ENCODE measurements at regions not wholly inside any gene's neighbourhood (a gene's known extent, or its start where the extent isn't known, plus 50 kb on each side); places are given as distances from the start of the nearest gene placed in this dataset.

DNA sequence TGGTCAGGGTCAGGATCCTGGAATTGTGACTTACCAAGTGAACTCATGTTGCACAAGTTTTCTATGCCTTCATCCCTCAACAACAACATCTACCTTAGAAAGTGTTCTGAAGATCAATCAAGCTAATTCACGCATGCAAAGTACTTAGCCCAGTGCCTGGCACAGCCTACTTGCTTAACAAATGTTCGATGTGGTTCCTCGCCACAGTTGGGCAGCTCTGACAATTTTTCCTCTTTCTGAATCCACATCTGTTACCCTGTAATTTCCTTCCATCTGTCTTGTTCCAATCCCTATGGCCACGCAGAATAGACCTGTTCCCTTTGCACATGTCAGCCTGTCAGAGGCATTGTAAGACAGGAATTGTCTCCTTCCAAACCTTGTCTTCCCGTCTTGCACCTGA, 1415.2 kb downstream of the TBC1D22A start:
- Histone ChIP-seq H3K27me3 (replicated peaks; ENCODE audit: insufficient read depth, low read length) (no peaks in the 10 kb centered on the region), H4K20me1 (ENCODE audit: insufficient read depth, low read length) (no peaks in the 10 kb centered on the region), H3F3A (ENCODE audit: insufficient read depth, low read length) (no peaks in the 10 kb centered on the region), H3K9ac (ENCODE audit: low read length) (no peak overlapping the region), H3K27ac (ENCODE audit: low read length) (no peak overlapping the region), H3K4me3 (ENCODE audit: low read length) (no peak overlapping the region), H3K36me3 (replicated peaks; ENCODE audit: insufficient read depth, low read length) (no peaks in the 10 kb centered on the region), H3K4me1 (ENCODE audit: low read length) (no peaks in the 10 kb centered on the region), H3K9me2 (replicated peaks; ENCODE audit: insufficient read depth, low read length) (no peaks in the 10 kb centered on the region), H3K79me2 (ENCODE audit: low read length) (no peaks in the 10 kb centered on the region), H3K9me3 (replicated peaks; ENCODE audit: insufficient read depth, low read length) (no peaks in the 10 kb centered on the region), H2AFZ (ENCODE audit: low read length) (no peak overlapping the region), H3K4me2 (ENCODE audit: low read depth, low read length) (no peak overlapping the region)
- TF ChIP-seq EZH2phosphoT487 (IDR thresholded peaks at IDR 0.05; ENCODE audit: low read length) (no peak), CTCF (IDR thresholded peaks at IDR 0.05; ENCODE audit: low read length) (no peak), EZH2 (optimal IDR thresholded peaks at IDR 0.05; ENCODE audit: low read depth, low read length) (no peak)
- no peak for DNase-seq

DNA sequence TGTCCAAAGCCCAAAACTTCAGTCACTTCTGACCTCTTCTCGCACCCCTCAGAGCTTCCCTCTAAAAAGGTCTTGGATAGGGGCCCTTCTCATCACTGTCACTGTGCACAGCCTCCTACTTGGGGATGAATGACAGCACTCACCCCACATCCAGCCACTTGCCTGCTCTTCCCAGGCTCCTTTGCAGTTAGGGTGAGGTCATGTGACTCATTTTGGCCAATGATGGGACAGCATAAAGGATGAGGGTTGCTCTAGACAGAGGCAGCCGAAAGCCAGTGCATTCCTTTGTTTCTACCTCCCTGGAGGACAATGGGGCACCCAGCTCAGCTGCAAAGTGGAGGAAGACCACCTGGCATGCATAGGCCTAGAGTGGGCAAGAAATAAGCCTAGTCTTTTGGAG, 1413.3 kb downstream of the TBC1D22A start:
- no peak overlapping the region for H2AFZ ChIP-seq (ENCODE audit: low read length)
- no peaks in the 10 kb centered on the region for H3K27me3 ChIP-seq (replicated peaks; ENCODE audit: insufficient read depth, low read length)
- H3K9me2 ChIP-seq (replicated peaks; ENCODE audit: insufficient read depth, low read length), result no peaks in the 10 kb centered on the region
- no peaks in the 10 kb centered on the region for H4K20me1 ChIP-seq (ENCODE audit: insufficient read depth, low read length)
- H3K9me3 ChIP-seq (replicated peaks; ENCODE audit: insufficient read depth, low read length), result no peaks in the 10 kb centered on the region
- H3K79me2 ChIP-seq (ENCODE audit: low read length), result no peaks in the 10 kb centered on the region
- no peak overlapping the region for H3K9ac ChIP-seq (ENCODE audit: low read length)
- DNase-seq, result no peak
- no peaks in the 10 kb centered on the region for H3K36me3 ChIP-seq (replicated peaks; ENCODE audit: insufficient read depth, low read length)
- no peak for TF ChIP-seq EZH2phosphoT487 (IDR thresholded peaks at IDR 0.05; ENCODE audit: low read length)
- no peak for TF ChIP-seq EZH2 (optimal IDR thresholded peaks at IDR 0.05; ENCODE audit: low read depth, low read length)
- H3K4me3 ChIP-seq (ENCODE audit: low read length), result no peak overlapping the region
- no peaks in the 10 kb centered on the region for H3F3A ChIP-seq (ENCODE audit: insufficient read depth, low read length)
- no peak overlapping the region for H3K4me2 ChIP-seq (ENCODE audit: low read depth, low read length)
- no peaks in the 10 kb centered on the region for H3K4me1 ChIP-seq (ENCODE audit: low read length)
- no peak overlapping the region for H3K27ac ChIP-seq (ENCODE audit: low read length)

- TF ChIP-seq CTCF (IDR thresholded peaks at IDR 0.05; ENCODE audit: low read length) (no peak), EZH2phosphoT487 (IDR thresholded peaks at IDR 0.05; ENCODE audit: low read length) (no peak), EZH2 (optimal IDR thresholded peaks at IDR 0.05; ENCODE audit: low read depth, low read length) (no peak)
- no peak for DNase-seq
- no peak overlapping the region for H3K4me2 ChIP-seq (ENCODE audit: low read depth, low read length)
These were observed 1411.3 kb downstream of the TBC1D22A start for GRCh38 chr22:48173773-48174160.

GRCh38 chr22:48173061-48173772, 1410.8 kb downstream of the TBC1D22A start:
- Histone ChIP-seq H3F3A (ENCODE audit: insufficient read depth, low read length) (no peaks in the 10 kb centered on the region), H3K9me2 (replicated peaks; ENCODE audit: insufficient read depth, low read length) (no peaks in the 10 kb centered on the region), H3K9me3 (replicated peaks; ENCODE audit: insufficient read depth, low read length) (no peaks in the 10 kb centered on the region), H4K20me1 (ENCODE audit: insufficient read depth, low read length) (no peaks in the 10 kb centered on the region), H3K4me1 (ENCODE audit: low read length) (no peaks in the 10 kb centered on the region), H3K27ac (ENCODE audit: low read length) (no peak overlapping the region), H2AFZ (ENCODE audit: low read length) (no peak overlapping the region), H3K79me2 (ENCODE audit: low read length) (no peaks in the 10 kb centered on the region), H3K36me3 (replicated peaks; ENCODE audit: insufficient read depth, low read length) (no peaks in the 10 kb centered on the region), H3K4me2 (ENCODE audit: low read depth, low read length) (no peak overlapping the region), H3K4me3 (ENCODE audit: low read length) (no peak overlapping the region), H3K27me3 (replicated peaks; ENCODE audit: insufficient read depth, low read length) (no peaks in the 10 kb centered on the region), H3K9ac (ENCODE audit: low read length) (no peak overlapping the region)
- TF ChIP-seq EZH2 (optimal IDR thresholded peaks at IDR 0.05; ENCODE audit: low read depth, low read length), result no peak
- TF ChIP-seq EZH2phosphoT487 (IDR thresholded peaks at IDR 0.05; ENCODE audit: low read length), result no peak
- TF ChIP-seq CTCF (IDR thresholded peaks at IDR 0.05; ENCODE audit: low read length), result no peak
- no peak for DNase-seq

More at GRCh38 chr22:48173773-48174160, 1411.3 kb downstream of the TBC1D22A start:
- Histone ChIP-seq H3K27me3 (replicated peaks; ENCODE audit: insufficient read depth, low read length) (no peaks in the 10 kb centered on the region), H3K9me3 (replicated peaks; ENCODE audit: insufficient read depth, low read length) (no peaks in the 10 kb centered on the region), H3F3A (ENCODE audit: insufficient read depth, low read length) (no peaks in the 10 kb centered on the region), H3K79me2 (ENCODE audit: low read length) (no peaks in the 10 kb centered on the region), H3K36me3 (replicated peaks; ENCODE audit: insufficient read depth, low read length) (no peaks in the 10 kb centered on the region), H2AFZ (ENCODE audit: low read length) (no peak overlapping the region), H3K9ac (ENCODE audit: low read length) (no peak overlapping the region), H4K20me1 (ENCODE audit: insufficient read depth, low read length) (no peaks in the 10 kb centered on the region), H3K4me1 (ENCODE audit: low read length) (no peaks in the 10 kb centered on the region), H3K27ac (ENCODE audit: low read length) (no peak overlapping the region), H3K4me3 (ENCODE audit: low read length) (no peak overlapping the region), H3K9me2 (replicated peaks; ENCODE audit: insufficient read depth, low read length) (no peaks in the 10 kb centered on the region)

All from MM.1S (cell line).